ENCODE measurements at regions not wholly inside any gene's neighbourhood (a gene's known extent, or its start where the extent isn't known, plus 50 kb on each side); places are given as distances from the start of the nearest gene placed in this dataset.
"Not testable (repeated sequence)": the region's sequence is repeated elsewhere in the genome, so short reads cannot be mapped to it uniquely, and the experiment has no call there.

GRCh38 chr4:160082432-160083207 is 979.7 kb downstream of the RAPGEF2 start:
- no peak for TF ChIP-seq ZNF274 (IDR thresholded peaks at IDR 0.05; ENCODE audit: low read depth, low read length)
- H3K4me3 ChIP-seq (ENCODE audit: low read length), result no peak overlapping the region

DNA sequence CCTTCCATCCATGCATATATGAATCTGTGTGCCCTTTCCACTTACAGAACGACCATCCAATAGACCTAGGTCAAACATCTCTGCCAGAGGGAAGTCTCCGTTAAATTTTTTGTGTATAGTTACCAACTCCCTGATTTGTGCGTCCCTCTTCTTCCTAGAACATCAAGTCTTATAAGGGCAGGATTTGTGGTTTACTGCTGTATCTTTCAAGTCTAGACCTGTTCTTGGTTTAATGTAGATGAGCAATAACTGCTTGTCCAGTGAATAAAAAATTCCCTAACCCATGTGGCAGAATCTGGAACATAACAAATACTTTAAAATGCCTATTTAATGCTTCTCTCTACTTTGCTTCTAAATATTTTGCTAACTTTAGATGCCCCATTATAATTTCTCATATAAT is 988.8 kb downstream of the RAPGEF2 start:
- TF ChIP-seq ZNF274 (IDR thresholded peaks at IDR 0.05; ENCODE audit: low read depth, low read length), result no peak
- no peak overlapping the region for H3K4me3 ChIP-seq (ENCODE audit: low read length)

- TF ChIP-seq ZNF274 (IDR thresholded peaks at IDR 0.05; ENCODE audit: low read depth, low read length), result no peak
- H3K4me3 ChIP-seq (ENCODE audit: low read length), result no peak overlapping the region
Observed at GRCh38 chr4:160100316-160100715, 997.4 kb downstream of the RAPGEF2 start.

DNA sequence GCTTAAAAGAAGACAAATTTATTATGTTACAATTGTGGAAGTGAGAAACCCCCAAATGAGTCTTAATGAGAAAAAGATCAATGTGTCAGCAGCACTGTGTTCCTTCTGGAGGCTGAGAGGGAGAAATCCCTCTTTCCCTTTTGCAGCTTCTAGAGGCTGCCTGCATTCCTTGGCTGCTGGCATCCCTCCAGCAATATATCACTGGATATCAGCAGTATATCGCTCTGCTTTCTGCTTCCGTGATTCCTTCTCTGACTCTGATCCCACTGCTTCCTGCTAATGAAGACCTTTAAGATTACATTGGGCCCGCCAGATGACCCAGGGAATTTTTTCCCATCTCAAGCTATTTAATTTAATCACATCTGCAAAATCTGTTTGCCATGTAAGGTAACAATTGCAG is 1008.0 kb downstream of the RAPGEF2 start:
- no peak overlapping the region for H3K4me3 ChIP-seq (ENCODE audit: low read length)
- TF ChIP-seq ZNF274 (IDR thresholded peaks at IDR 0.05; ENCODE audit: low read depth, low read length), result no peak

- no peak overlapping the region for H3K4me3 ChIP-seq (ENCODE audit: low read length)
- TF ChIP-seq ZNF274 (IDR thresholded peaks at IDR 0.05; ENCODE audit: low read depth, low read length), result no peak
Observed at GRCh38 chr4:160117686-160118085, 1014.8 kb downstream of the RAPGEF2 start.

DNA sequence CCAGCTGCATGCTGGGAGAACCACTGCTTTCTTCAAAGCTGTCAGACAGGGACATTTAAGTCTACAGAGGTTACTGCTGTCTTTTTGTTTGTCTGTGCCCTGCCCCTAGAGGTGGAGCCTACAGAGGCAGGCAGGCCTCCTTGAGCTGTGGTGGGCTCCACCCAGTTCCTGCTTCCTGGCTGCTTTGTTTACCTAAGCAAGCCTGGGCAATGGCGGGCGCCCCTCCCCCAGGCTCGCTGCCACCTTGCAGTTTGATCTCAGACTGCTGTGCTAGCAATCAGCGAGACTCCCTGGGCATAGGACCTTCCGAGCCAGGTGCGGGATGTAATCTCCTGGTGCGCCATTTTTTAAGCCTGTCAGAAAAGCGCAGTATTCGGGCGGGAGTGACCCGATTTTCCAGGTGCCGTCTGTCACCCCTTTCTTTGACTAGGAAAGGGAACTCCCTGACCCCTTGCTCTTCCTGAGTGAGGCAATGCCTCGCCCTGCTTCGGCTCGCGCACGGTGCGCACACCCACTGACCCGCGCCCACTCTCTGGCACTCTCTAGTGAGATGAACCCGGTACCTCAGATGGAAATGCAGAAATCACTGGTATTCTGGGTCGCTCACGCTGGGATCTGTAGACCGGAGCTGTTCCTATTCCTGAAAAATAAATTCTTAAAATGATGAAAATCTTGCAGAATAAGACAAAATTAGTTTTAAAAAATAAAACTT is 1022.9 kb downstream of the RAPGEF2 start:
- H3K4me3 ChIP-seq (ENCODE audit: low read length), result not testable (repeated sequence)

DNA sequence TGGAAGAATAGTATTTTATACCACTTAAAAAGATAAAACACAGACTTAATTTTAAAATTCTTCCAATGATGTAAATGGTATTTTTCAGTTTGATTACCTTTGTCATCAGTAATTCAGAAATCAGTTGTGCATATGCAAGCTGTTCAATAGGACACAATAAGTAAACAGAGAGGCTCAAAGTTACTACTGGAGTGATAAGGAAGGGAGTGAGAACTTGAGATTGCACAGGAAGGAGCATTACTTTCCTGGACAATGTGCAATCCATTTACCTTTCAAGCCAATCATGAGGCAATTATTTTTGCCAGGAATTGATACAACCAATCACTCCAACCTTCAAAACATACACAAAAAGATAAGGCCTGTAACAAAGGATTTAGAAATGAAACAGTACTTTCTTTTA is 1024.3 kb downstream of the RAPGEF2 start:
- H3K4me3 ChIP-seq (ENCODE audit: low read length), result no peak overlapping the region
- TF ChIP-seq ZNF274 (IDR thresholded peaks at IDR 0.05; ENCODE audit: low read depth, low read length), result no peak

DNA sequence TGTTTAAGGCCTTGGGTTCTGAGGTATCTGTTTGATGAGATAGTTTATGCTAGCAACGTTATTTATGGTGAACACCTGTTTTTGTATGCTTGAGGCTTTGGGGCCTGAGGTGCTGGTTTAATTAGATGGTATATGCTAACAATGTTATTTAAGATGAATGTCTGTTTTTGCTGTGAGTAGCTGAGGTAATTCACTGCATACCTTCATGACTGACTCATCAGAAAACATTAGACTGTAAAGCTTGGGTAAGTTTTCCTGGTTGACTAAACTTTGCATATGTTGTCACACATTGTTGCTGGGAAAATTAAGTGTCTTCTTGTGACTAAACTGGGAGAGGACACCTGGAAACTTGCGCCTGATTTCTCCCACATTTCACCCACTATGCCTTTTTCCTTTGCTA is 1026.6 kb downstream of the RAPGEF2 start:
- H3K4me3 ChIP-seq (ENCODE audit: low read length), result no peak overlapping the region

DNA sequence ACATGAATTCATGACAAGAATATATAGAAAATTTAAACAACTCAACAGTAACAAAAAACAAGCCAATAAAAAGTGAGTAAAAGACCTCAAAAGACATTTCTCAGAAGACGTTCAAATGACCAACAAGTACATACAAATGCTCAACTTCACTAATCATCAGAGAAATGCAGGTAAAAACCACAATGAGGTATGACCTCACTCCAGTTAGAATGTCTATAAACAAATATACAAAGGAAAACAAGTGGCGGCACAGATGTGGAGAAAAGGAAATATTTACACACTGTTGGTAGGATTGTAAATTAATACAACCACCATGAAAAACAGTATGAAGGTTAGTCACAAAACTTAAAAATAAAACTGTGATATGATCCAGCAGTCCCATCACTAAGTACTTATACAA is 1033.1 kb downstream of the RAPGEF2 start:
- TF ChIP-seq ZNF274 (IDR thresholded peaks at IDR 0.05; ENCODE audit: low read depth, low read length), result no peak
- no peak overlapping the region for H3K4me3 ChIP-seq (ENCODE audit: low read length)

More for the DNA sequence above, 1026.6 kb downstream of the RAPGEF2 start:
- TF ChIP-seq ZNF274 (IDR thresholded peaks at IDR 0.05; ENCODE audit: low read depth, low read length), result no peak

DNA sequence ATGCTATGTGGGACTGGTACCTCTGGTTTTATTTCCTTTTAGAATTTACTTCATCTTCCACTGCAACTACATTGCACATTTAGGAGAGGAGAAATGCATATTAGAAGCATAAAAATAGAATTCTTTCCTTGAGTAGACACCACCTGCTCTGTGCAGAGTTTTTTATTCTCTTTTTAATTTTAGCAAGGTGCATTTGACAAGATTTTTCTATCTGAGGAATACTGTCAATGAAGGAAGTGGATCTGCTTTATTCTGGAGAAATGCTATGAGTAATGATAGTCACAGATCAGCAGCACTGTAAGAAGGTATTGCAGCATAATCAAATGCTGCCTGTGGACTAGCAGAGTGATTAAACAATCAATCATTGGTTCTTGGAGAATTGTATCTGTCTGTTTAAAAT is 1038.3 kb downstream of the RAPGEF2 start:
- no peak overlapping the region for H3K4me3 ChIP-seq (ENCODE audit: low read length)
- no peak for TF ChIP-seq ZNF274 (IDR thresholded peaks at IDR 0.05; ENCODE audit: low read depth, low read length)

GRCh38 chr4:160142579-160142978 is 1039.7 kb downstream of the RAPGEF2 start:
- no peak for TF ChIP-seq ZNF274 (IDR thresholded peaks at IDR 0.05; ENCODE audit: low read depth, low read length)
- H3K4me3 ChIP-seq (ENCODE audit: low read length), result no peak overlapping the region

- no peak for TF ChIP-seq ZNF274 (IDR thresholded peaks at IDR 0.05; ENCODE audit: low read depth, low read length)
- H3K4me3 ChIP-seq (ENCODE audit: low read length), result no peak overlapping the region
Observed at GRCh38 chr4:160143574-160143973, 1040.7 kb downstream of the RAPGEF2 start.

DNA sequence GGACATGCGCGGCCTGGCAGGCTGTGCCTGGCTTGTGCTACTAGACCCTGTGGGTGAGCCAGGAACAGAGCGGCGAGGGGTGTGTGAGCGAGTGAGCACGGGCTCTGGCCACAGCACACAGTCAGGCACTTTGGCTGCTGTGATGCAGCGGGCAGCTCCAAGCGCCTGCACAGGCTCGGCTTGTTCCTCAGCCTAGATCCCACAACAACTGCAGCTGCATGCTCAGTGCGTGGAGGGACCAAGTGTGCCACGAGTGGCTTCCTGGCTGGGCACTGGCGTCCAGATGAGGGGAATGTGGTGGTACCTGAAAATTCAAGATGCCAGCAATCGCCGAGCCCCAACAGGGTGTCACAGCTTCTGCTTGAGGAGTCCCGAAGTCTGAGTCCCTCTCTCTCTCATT is 1056.6 kb downstream of the RAPGEF2 start:
- no peak overlapping the region for H3K4me3 ChIP-seq (ENCODE audit: low read length)
- no peak for TF ChIP-seq ZNF274 (IDR thresholded peaks at IDR 0.05; ENCODE audit: low read depth, low read length)

DNA sequence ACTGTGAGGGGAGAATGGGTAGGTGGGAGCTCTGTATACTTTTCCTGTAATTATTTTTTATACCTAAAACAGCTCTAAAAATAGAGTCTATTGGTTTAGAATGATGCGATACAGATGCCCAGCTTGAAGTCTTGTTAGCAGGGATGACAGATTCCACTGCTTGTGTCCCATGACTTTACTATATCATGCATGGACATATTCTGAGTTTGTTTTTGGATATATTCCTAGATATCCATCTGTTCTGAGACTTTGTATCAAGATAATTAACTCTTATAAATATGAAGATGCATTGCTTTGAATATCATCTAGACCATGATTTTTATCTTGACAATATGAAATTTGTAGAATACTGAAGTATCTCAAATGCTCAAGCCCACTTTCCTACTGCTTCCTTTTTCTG is 1058.1 kb downstream of the RAPGEF2 start:
- H3K4me3 ChIP-seq (ENCODE audit: low read length), result no peak overlapping the region
- no peak for TF ChIP-seq ZNF274 (IDR thresholded peaks at IDR 0.05; ENCODE audit: low read depth, low read length)

DNA sequence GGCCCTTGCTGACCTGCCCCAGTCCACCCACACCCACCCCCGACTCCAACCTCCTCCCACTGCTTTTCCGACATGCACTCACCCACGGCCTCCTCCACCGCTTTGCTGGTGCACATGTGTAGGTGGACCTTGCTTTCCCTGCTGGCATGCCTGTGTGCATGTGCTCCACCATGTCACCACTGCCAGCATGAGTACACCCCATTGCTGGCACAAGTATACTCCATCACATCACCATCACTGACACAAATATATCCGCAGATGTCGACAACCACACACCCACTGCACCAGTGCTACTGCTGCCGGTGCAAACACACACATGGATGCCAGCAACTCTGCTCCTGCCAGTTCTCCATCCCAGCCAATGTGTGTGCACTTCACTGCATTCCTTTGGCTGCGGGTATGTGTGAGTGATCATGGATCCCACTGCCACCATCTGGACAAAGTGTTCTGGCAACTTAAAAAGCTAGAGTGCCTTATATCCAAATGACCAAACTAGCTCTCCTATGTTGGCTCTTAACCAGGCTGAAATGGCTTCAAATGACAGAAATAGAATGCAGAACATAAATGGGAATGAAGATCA is 1072.3 kb downstream of the RAPGEF2 start:
- H3K4me3 ChIP-seq (ENCODE audit: low read length), result no peak overlapping the region
- no peak for TF ChIP-seq ZNF274 (IDR thresholded peaks at IDR 0.05; ENCODE audit: low read depth, low read length)

All from GM08714 (cell line).